ENCODE measurements at regions not wholly inside any gene's neighbourhood (a gene's known extent, or its start where the extent isn't known, plus 50 kb on each side); places are given as distances from the start of the nearest gene placed in this dataset.

GRCh38 chr6:113331021-113331420, 526.1 kb upstream of the MARCKS start:
- no peak overlapping the region for H3K27ac ChIP-seq
- H3K9me3 ChIP-seq, result no peaks in the 10 kb centered on the region
- no peaks in the 10 kb centered on the region for H3K36me3 ChIP-seq
- no peaks in the 10 kb centered on the region for H3K4me1 ChIP-seq
- H3K4me3 ChIP-seq, result no peak overlapping the region
- DNase-seq (no peak), ATAC-seq (ENCODE audit: low FRiP score in 2 of 2) (no peak)
- TF ChIP-seq POLR2AphosphoS5 (IDR thresholded peaks at IDR 0.05) (no peak), POLR2A (IDR thresholded peaks at IDR 0.05) (no peak), EP300 (IDR thresholded peaks at IDR 0.05) (no peak), CTCF (IDR thresholded peaks at IDR 0.05) (no peak)
- H3K27me3 ChIP-seq, result no peaks in the 10 kb centered on the region

- H3K27me3 ChIP-seq, result no peaks in the 10 kb centered on the region
- no peak overlapping the region for H3K4me3 ChIP-seq
- no peaks in the 10 kb centered on the region for H3K9me3 ChIP-seq
- ATAC-seq (ENCODE audit: low FRiP score in 2 of 2) (no peak), DNase-seq (no peak)
- TF ChIP-seq POLR2AphosphoS5 (IDR thresholded peaks at IDR 0.05), result no peak
- TF ChIP-seq POLR2A (IDR thresholded peaks at IDR 0.05), result no peak
- no peak for TF ChIP-seq EP300 (IDR thresholded peaks at IDR 0.05)
- TF ChIP-seq CTCF (IDR thresholded peaks at IDR 0.05), result no peak
- H3K36me3 ChIP-seq, result no peaks in the 10 kb centered on the region
- no peaks in the 10 kb centered on the region for H3K4me1 ChIP-seq
- no peak overlapping the region for H3K27ac ChIP-seq
These were observed 518.5 kb upstream of the MARCKS start for GRCh38 chr6:113338644-113339043.

- H3K9me3 ChIP-seq, result no peaks in the 10 kb centered on the region
- no peak overlapping the region for H3K27ac ChIP-seq
- H3K4me1 ChIP-seq, result no peaks in the 10 kb centered on the region
- H3K4me3 ChIP-seq, result no peak overlapping the region
- TF ChIP-seq POLR2AphosphoS5 (IDR thresholded peaks at IDR 0.05) (no peak), POLR2A (IDR thresholded peaks at IDR 0.05) (no peak), CTCF (IDR thresholded peaks at IDR 0.05) (no peak), EP300 (IDR thresholded peaks at IDR 0.05) (no peak)
- DNase-seq (no peak), ATAC-seq (ENCODE audit: low FRiP score in 2 of 2) (no peak)
- H3K27me3 ChIP-seq, result no peaks in the 10 kb centered on the region
- no peaks in the 10 kb centered on the region for H3K36me3 ChIP-seq
These were observed 517.9 kb upstream of the MARCKS start for GRCh38 chr6:113339209-113339608.

- H3K27ac ChIP-seq, result no peak overlapping the region
- no peaks in the 10 kb centered on the region for H3K4me1 ChIP-seq
- WGBS, 2 donors, result 93 to 95% methylated on average over 4 of the region's 4 CpGs
- DNase-seq (no peak), ATAC-seq (ENCODE audit: low FRiP score in 2 of 2) (no peak)
- H3K9me3 ChIP-seq, result no peaks in the 10 kb centered on the region
- TF ChIP-seq EP300 (IDR thresholded peaks at IDR 0.05), result no peak
- no peak for TF ChIP-seq CTCF (IDR thresholded peaks at IDR 0.05)
- TF ChIP-seq POLR2AphosphoS5 (IDR thresholded peaks at IDR 0.05), result no peak
- no peak for TF ChIP-seq POLR2A (IDR thresholded peaks at IDR 0.05)
- no peaks in the 10 kb centered on the region for H3K36me3 ChIP-seq
- H3K27me3 ChIP-seq, result no peaks in the 10 kb centered on the region
- no peak overlapping the region for H3K4me3 ChIP-seq
These were observed 516.8 kb upstream of the MARCKS start for GRCh38 chr6:113340371-113340770.

- DNase-seq, result no peak
- 0% methylated on average over 1 of the region's 1 CpG for WGBS, 2 donors
- Histone ChIP-seq H3K4me3 (no peak overlapping the region), H3K27ac (no peak overlapping the region), H3K36me3 (no peaks in the 10 kb centered on the region), H3K9me3 (no peaks in the 10 kb centered on the region), H3K27me3 (no peaks in the 10 kb centered on the region), H3K4me1 (no peaks in the 10 kb centered on the region)
- no peak for ATAC-seq (ENCODE audit: low FRiP score in 2 of 2)
- TF ChIP-seq POLR2AphosphoS5 (IDR thresholded peaks at IDR 0.05) (no peak), POLR2A (IDR thresholded peaks at IDR 0.05) (no peak), EP300 (IDR thresholded peaks at IDR 0.05) (no peak), CTCF (IDR thresholded peaks at IDR 0.05) (no peak)
These were observed 513.2 kb upstream of the MARCKS start for GRCh38 chr6:113343940-113344339.
